Smooth muscle cell (in vitro differentiated cells): ENCODE measurements at regions not wholly inside any gene's neighbourhood (a gene's known extent, or its start where the extent isn't known, plus 50 kb on each side); places are given as distances from the start of the nearest gene placed in this dataset.
"Not testable (repeated sequence)": the region's sequence is repeated elsewhere in the genome, so short reads cannot be mapped to it uniquely, and the experiment has no call there.

Source experiments
- DNase-seq: peaks from one replicate; lab custom pipeline; 2025; ENCODE audit not compliant: unreplicated experiment; lab: John Stamatoyannopoulos, UW
- H2AFZ ChIP-seq: fragments of 200-600 bp; sonication (generic); 2 replicates; pipeline ENCODE4 v1.6.0; 2016; ENCODE audit warnings: antibody characterized with exemption, low read depth, mild to moderate bottlenecking
- H3F3A ChIP-seq: fragments of 200-600 bp; sonication (generic); 2 replicates; pipeline ENCODE4 v1.6.0; 2017; ENCODE audit warnings: antibody characterized with exemption, low read depth
- H3K27ac ChIP-seq: fragments of 200-600 bp; sonication (generic); 2 replicates; pipeline ENCODE4 v1.5.1; 2016; ENCODE audit warnings: low read depth, mild to moderate bottlenecking
- H3K27me3 ChIP-seq: fragments of 200-600 bp; sonication (generic); 2 replicates; pipeline ENCODE4 v1.6.1; 2016; ENCODE audit warnings: low read depth, mild to moderate bottlenecking
- H3K36me3 ChIP-seq: fragments of 200-600 bp; sonication (generic); 2 replicates; pipeline ENCODE4 v1.5.1; 2016; ENCODE audit warnings: low read depth
- H3K4me1 ChIP-seq: fragments of 200-600 bp; sonication (generic); 2 replicates; pipeline ENCODE4 v1.5.1; 2016; ENCODE audit warnings: low read depth
- H3K4me2 ChIP-seq: fragments of 200-600 bp; sonication (generic); 2 replicates; pipeline ENCODE4 v1.6.0; 2016; ENCODE audit warnings: mild to moderate bottlenecking
- H3K4me3 ChIP-seq: fragments of 200-600 bp; sonication (generic); 2 replicates; pipeline ENCODE4 v1.5.1; 2016; ENCODE audit warnings: mild to moderate bottlenecking
- H3K79me2 ChIP-seq: fragments of 200-600 bp; sonication (generic); 2 replicates; pipeline ENCODE4 v1.6.0; 2016; ENCODE audit warnings: low read depth, mild to moderate bottlenecking
- H3K9ac ChIP-seq: fragments of 200-600 bp; sonication (generic); 2 replicates; pipeline ENCODE4 v1.6.0; 2016; ENCODE audit warnings: low read depth
- H3K9me3 ChIP-seq: fragments of 200-600 bp; sonication (generic); replicated peaks from 2 replicates; pipeline ENCODE4 v1.5.1; 2016; ENCODE audit warnings: low read depth
- H4K20me1 ChIP-seq: fragments of 200-600 bp; sonication (generic); 2 replicates; pipeline ENCODE4 v1.6.0; 2016; ENCODE audit warnings: low read depth
- CTCF ChIP-seq: fragments of 200-600 bp; sonication (generic); IDR thresholded peaks from 2 replicates; pipeline ENCODE4 v1.5.1; 2017; ENCODE audit warnings: borderline replicate concordance, mild to moderate bottlenecking, antibody characterized with exemption; ENCODE audit not compliant: insufficient read depth, poor library complexity, severe bottlenecking
- WGBS: methylation state at CpG from one replicate; pipeline ENCODE4 v1.1.7; 2016; ENCODE audit warnings: low lambda C conversion rate; 5-methylcytosine and 5-hydroxymethylcytosine counted together

- WGBS = 65% methylated on average over 3 of the region's 3 CpGs
- Histone ChIP-seq H3K4me1 (no peaks in the 10 kb centered on the region), H2AFZ (no peak overlapping the region), H3K27me3 (no peaks in the 10 kb centered on the region), H3K27ac (no peak overlapping the region), H3F3A (no peaks in the 10 kb centered on the region), H3K9ac (no peak overlapping the region), H3K36me3 (no peaks in the 10 kb centered on the region), H3K9me3 (no peaks in the 10 kb centered on the region), H4K20me1 (no peaks in the 10 kb centered on the region), H3K4me3 (no peak overlapping the region), H3K4me2 (no peak overlapping the region), H3K79me2 (no peaks in the 10 kb centered on the region)
- no peak for DNase-seq
- TF ChIP-seq CTCF = no peak
Observed at GRCh38 chr14:105962532-105962931, 436.1 kb downstream of the TMEM121 start.

GRCh38 chr14:105968291-105968690 lies 441.9 kb downstream of the TMEM121 start:
- Histone ChIP-seq H2AFZ (no peak overlapping the region), H3K4me2 (no peak overlapping the region), H3K36me3 (no peaks in the 10 kb centered on the region), H3K79me2 (no peaks in the 10 kb centered on the region), H3K9ac (no peak overlapping the region), H3K27ac (no peak overlapping the region), H3K4me3 (no peak overlapping the region), H4K20me1 (no peaks in the 10 kb centered on the region), H3K4me1 (no peaks in the 10 kb centered on the region), H3F3A (no peaks in the 10 kb centered on the region), H3K27me3 (no peaks in the 10 kb centered on the region), H3K9me3 (no peaks in the 10 kb centered on the region)
- TF ChIP-seq CTCF = no peak
- no peak for DNase-seq
- 68% methylated on average over 8 of the region's 11 CpGs for WGBS

- H2AFZ ChIP-seq, H3K27ac ChIP-seq, H3K4me2 ChIP-seq, H3K36me3 ChIP-seq, H4K20me1 ChIP-seq, H3K4me3 ChIP-seq, H3K27me3 ChIP-seq, H3K4me1 ChIP-seq, H3K9ac ChIP-seq, H3F3A ChIP-seq, DNase-seq, H3K9me3 ChIP-seq, H3K79me2 ChIP-seq: not testable (repeated sequence)
- WGBS = 63% methylated on average over 6 of the region's 6 CpGs
Observed at GRCh38 chr14:105969026-105969425, 442.6 kb downstream of the TMEM121 start.

GRCh38 chr14:105970821-105971220 lies 444.4 kb downstream of the TMEM121 start:
- H3K4me2 ChIP-seq, H3K36me3 ChIP-seq, H3K4me1 ChIP-seq, DNase-seq, H2AFZ ChIP-seq, H3K9me3 ChIP-seq, H3K9ac ChIP-seq, H3K27ac ChIP-seq, H4K20me1 ChIP-seq, H3F3A ChIP-seq, H3K79me2 ChIP-seq, H3K4me3 ChIP-seq, H3K27me3 ChIP-seq: not testable (repeated sequence)
- WGBS = 79% methylated on average over 8 of the region's 8 CpGs
